GM18505 (cell line): ENCODE measurements at regions not wholly inside any gene's neighbourhood (a gene's known extent, or its start where the extent isn't known, plus 50 kb on each side); places are given as distances from the start of the nearest gene placed in this dataset.
"Not testable (repeated sequence)": the region's sequence is repeated elsewhere in the genome, so short reads cannot be mapped to it uniquely, and the experiment has no call there.

Source experiments
- ATAC-seq: cut with Tn5 transposase; IDR thresholded peaks from one replicate; pipeline ENCODE4 v1.9.1; 2021; ENCODE audit not compliant: unreplicated experiment
- POLR2A ChIP-seq: IDR thresholded peaks from 4 replicates; pipeline ENCODE4 v1.6.1; 2011; ENCODE audit warnings: borderline replicate concordance; ENCODE audit not compliant: insufficient read depth, insufficient read length; ENCODE audit errors: extremely low read depth

- TF ChIP-seq POLR2A = no peak
- ATAC-seq = no peak
Measured at GRCh38 chr4:123163501-123163900, 233.1 kb upstream of the SPRY1 start.

- no peak for TF ChIP-seq POLR2A
- ATAC-seq = no peak
Measured at GRCh38 chr4:123166023-123166422, 230.6 kb upstream of the SPRY1 start.

GRCh38 chr4:123167931-123168330 is 228.7 kb upstream of the SPRY1 start:
- ATAC-seq = no peak
- no peak for TF ChIP-seq POLR2A

GRCh38 chr4:123168812-123169211 is 227.8 kb upstream of the SPRY1 start:
- ATAC-seq = no peak
- TF ChIP-seq POLR2A = no peak

GRCh38 chr4:123170843-123171242 is 225.8 kb upstream of the SPRY1 start:
- TF ChIP-seq POLR2A = no peak
- no peak for ATAC-seq

- no peak for ATAC-seq
- no peak for TF ChIP-seq POLR2A
Measured at GRCh38 chr4:123176605-123177004, 220.0 kb upstream of the SPRY1 start.

- no peak for ATAC-seq
- TF ChIP-seq POLR2A = no peak
Measured at GRCh38 chr4:123182289-123182688, 214.3 kb upstream of the SPRY1 start.

GRCh38 chr4:123183308-123183707 is 213.3 kb upstream of the SPRY1 start:
- no peak for ATAC-seq
- no peak for TF ChIP-seq POLR2A

- ATAC-seq = not testable (repeated sequence)
Measured at GRCh38 chr4:123183754-123184153, 212.8 kb upstream of the SPRY1 start.

GRCh38 chr4:123186731-123187130 is 209.9 kb upstream of the SPRY1 start:
- no peak for TF ChIP-seq POLR2A
- ATAC-seq = no peak

- TF ChIP-seq POLR2A = no peak
- ATAC-seq = no peak
Measured at GRCh38 chr4:123190176-123190575, 206.4 kb upstream of the SPRY1 start.

- ATAC-seq = no peak
- no peak for TF ChIP-seq POLR2A
Measured at GRCh38 chr4:123191728-123192127, 204.9 kb upstream of the SPRY1 start.

GRCh38 chr4:123193802-123194367 is 202.7 kb upstream of the SPRY1 start:
- no peak for TF ChIP-seq POLR2A
- ATAC-seq = no peak

GRCh38 chr4:123198706-123199105 is 197.9 kb upstream of the SPRY1 start:
- TF ChIP-seq POLR2A = no peak
- no peak for ATAC-seq

- no peak for ATAC-seq
Measured at GRCh38 chr4:123200051-123200940, 196.3 kb upstream of the SPRY1 start.

GRCh38 chr4:123204737-123205136 is 191.9 kb upstream of the SPRY1 start:
- ATAC-seq = no peak
- TF ChIP-seq POLR2A = no peak

More at GRCh38 chr4:123200051-123200940, 196.3 kb upstream of the SPRY1 start:
- TF ChIP-seq POLR2A = no peak
